ENCODE measurements at regions not wholly inside any gene's neighbourhood (a gene's known extent, or its start where the extent isn't known, plus 50 kb on each side); places are given as distances from the start of the nearest gene placed in this dataset.

DNA sequence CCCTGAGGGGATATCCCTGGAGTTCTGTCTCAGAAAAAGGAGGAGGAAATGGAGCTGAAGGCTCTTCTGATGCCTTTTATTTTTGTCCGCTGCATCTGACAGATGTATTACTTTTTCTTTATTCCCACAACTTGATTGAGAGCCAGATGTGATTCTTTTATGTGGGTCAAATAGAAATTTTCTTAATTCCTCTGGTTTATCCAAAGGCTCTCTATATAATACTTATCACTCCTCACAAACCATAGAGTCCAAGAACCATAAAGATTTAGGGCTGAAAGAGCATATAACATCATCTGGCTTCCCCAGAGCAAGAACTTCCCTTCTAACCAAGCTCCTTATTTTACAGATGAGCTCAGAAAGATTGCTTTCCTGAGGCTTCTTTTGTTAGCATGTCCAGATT lies 756.7 kb upstream of the FAM241A start:
- Histone ChIP-seq H3K9me3 (no peaks in the 10 kb centered on the region), H3K4me1 (no peaks in the 10 kb centered on the region), H3K27ac (no peak overlapping the region), H3K36me3 (no peaks in the 10 kb centered on the region), H3K4me3 (no peak overlapping the region), H3K27me3 (no peaks in the 10 kb centered on the region)
- whole genome bisulfite sequencing, result 68% methylated on average over 1 of the region's 1 CpG
- no peak for DNase-seq (ENCODE audit: low spot score in 2 of 2)
- TF ChIP-seq CTCF (IDR thresholded peaks at IDR 0.05) (no peak), EP300 (IDR thresholded peaks at IDR 0.05) (no peak), POLR2AphosphoS5 (IDR thresholded peaks at IDR 0.05) (no peak), POLR2A (IDR thresholded peaks at IDR 0.05) (no peak)

DNA sequence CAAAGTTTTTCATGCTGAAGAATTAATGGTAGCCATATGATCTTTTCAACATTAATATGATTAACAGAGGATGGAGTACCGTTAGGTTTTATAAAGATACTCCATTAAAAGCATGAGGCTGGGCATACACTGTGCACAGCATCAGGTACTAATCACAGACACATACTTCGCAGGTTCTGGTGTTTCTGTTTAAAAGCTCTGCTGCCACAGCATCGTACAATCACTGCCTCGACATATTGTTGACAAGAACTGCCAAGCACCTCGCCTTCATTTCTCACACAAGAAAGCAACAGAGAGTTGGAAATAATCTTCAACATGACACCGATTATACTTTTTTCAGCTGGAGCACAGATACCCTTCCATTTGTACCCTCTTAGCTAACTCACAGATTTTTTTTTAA lies 753.4 kb upstream of the FAM241A start:
- H3K9me3 ChIP-seq, result no peaks in the 10 kb centered on the region
- H3K27me3 ChIP-seq, result no peaks in the 10 kb centered on the region
- no peak for TF ChIP-seq CTCF (IDR thresholded peaks at IDR 0.05)
- no peak for TF ChIP-seq POLR2AphosphoS5 (IDR thresholded peaks at IDR 0.05)
- no peak for TF ChIP-seq EP300 (IDR thresholded peaks at IDR 0.05)
- TF ChIP-seq POLR2A (IDR thresholded peaks at IDR 0.05), result no peak
- WGBS, result 77% methylated on average over 6 of the region's 6 CpGs
- no peaks in the 10 kb centered on the region for H3K36me3 ChIP-seq
- H3K4me3 ChIP-seq, result no peak overlapping the region
- no peak overlapping the region for H3K27ac ChIP-seq
- DNase-seq (ENCODE audit: low spot score in 2 of 2), result no peak
- no peaks in the 10 kb centered on the region for H3K4me1 ChIP-seq

DNA sequence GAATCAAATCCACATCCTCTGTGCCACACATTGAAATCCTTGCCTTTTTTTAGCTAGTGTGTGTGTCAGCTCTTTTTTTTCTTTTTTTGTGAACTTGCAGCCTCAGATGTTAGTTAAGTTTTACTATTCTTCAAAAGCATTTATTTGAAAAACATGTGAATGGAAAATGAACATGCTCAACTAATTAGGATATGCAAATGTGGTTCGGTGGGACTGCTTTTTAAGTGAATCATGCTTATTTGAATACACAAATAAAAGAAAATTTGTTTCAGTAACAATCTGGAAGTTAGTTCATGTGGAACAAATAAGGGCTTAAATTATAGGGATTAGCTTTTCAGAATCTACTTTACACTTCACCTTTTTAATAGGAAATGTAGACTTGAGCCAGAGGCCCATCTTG lies 751.5 kb upstream of the FAM241A start:
- WGBS, result 51% methylated on average over 1 of the region's 1 CpG
- H3K9me3 ChIP-seq, result no peaks in the 10 kb centered on the region
- H3K4me1 ChIP-seq, result no peaks in the 10 kb centered on the region
- H3K36me3 ChIP-seq, result no peaks in the 10 kb centered on the region
- no peak overlapping the region for H3K27ac ChIP-seq
- DNase-seq (ENCODE audit: low spot score in 2 of 2), result no peak
- no peak for TF ChIP-seq CTCF (IDR thresholded peaks at IDR 0.05)
- TF ChIP-seq POLR2A (IDR thresholded peaks at IDR 0.05), result no peak
- TF ChIP-seq EP300 (IDR thresholded peaks at IDR 0.05), result no peak
- TF ChIP-seq POLR2AphosphoS5 (IDR thresholded peaks at IDR 0.05), result no peak
- H3K4me3 ChIP-seq, result no peak overlapping the region
- no peaks in the 10 kb centered on the region for H3K27me3 ChIP-seq

- DNase-seq (ENCODE audit: low spot score in 2 of 2), result no peak
- no peak for TF ChIP-seq POLR2A (IDR thresholded peaks at IDR 0.05)
- no peak for TF ChIP-seq CTCF (IDR thresholded peaks at IDR 0.05)
- no peak for TF ChIP-seq POLR2AphosphoS5 (IDR thresholded peaks at IDR 0.05)
- TF ChIP-seq EP300 (IDR thresholded peaks at IDR 0.05), result no peak
- H3K27ac ChIP-seq, result no peak overlapping the region
These were observed 746.3 kb upstream of the FAM241A start for GRCh38 chr4:111398906-111399330.

GRCh38 chr4:111399623-111400022 lies 745.6 kb upstream of the FAM241A start:
- TF ChIP-seq EP300 (IDR thresholded peaks at IDR 0.05), result no peak
- no peak for TF ChIP-seq POLR2AphosphoS5 (IDR thresholded peaks at IDR 0.05)
- no peak for TF ChIP-seq POLR2A (IDR thresholded peaks at IDR 0.05)
- TF ChIP-seq CTCF (IDR thresholded peaks at IDR 0.05), result no peak
- H3K27ac ChIP-seq, result no peak overlapping the region
- H3K36me3 ChIP-seq, result no peaks in the 10 kb centered on the region
- 49% methylated on average over 3 of the region's 3 CpGs for WGBS
- no peak for DNase-seq (ENCODE audit: low spot score in 2 of 2)
- H3K27me3 ChIP-seq, result no peaks in the 10 kb centered on the region
- no peak overlapping the region for H3K4me3 ChIP-seq
- H3K9me3 ChIP-seq, result no peaks in the 10 kb centered on the region
- H3K4me1 ChIP-seq, result no peaks in the 10 kb centered on the region

More at GRCh38 chr4:111398906-111399330, 746.3 kb upstream of the FAM241A start:
- no peaks in the 10 kb centered on the region for H3K27me3 ChIP-seq
- no peaks in the 10 kb centered on the region for H3K4me1 ChIP-seq
- H3K9me3 ChIP-seq, result no peaks in the 10 kb centered on the region
- H3K36me3 ChIP-seq, result no peaks in the 10 kb centered on the region
- 37% methylated on average over 5 of the region's 5 CpGs for WGBS
- no peak overlapping the region for H3K4me3 ChIP-seq

Data from suprapubic skin (tissue), 4 donors.